Activated naive CD8-positive, alpha-beta T cell (primary cell): ENCODE measurements at regions not wholly inside any gene's neighbourhood (a gene's known extent, or its start where the extent isn't known, plus 50 kb on each side); places are given as distances from the start of the nearest gene placed in this dataset.

Experiments used
- H3K27ac Mint-ChIP-seq: one replicate; pipeline ENCODE4 v1.8.0; 2021; ENCODE audit warnings: mixed read lengths
- H3K27me3 Mint-ChIP-seq: one replicate; pipeline ENCODE4 v1.8.0; 2021; ENCODE audit warnings: mixed read lengths
- H3K36me3 Mint-ChIP-seq: one replicate; pipeline ENCODE4 v1.8.0; 2021; ENCODE audit warnings: mixed read lengths
- H3K4me1 Mint-ChIP-seq: one replicate; pipeline ENCODE4 v1.8.0; 2021; ENCODE audit warnings: low read depth, mixed read lengths
- H3K4me3 Mint-ChIP-seq: one replicate; pipeline ENCODE4 v1.8.0; 2021; ENCODE audit warnings: mild to moderate bottlenecking, mixed read lengths
- H3K9me3 Mint-ChIP-seq: one replicate; pipeline ENCODE4 v1.8.0; 2021; ENCODE audit warnings: low read depth, mixed read lengths

GRCh38 chr12:107978641-107979040, 150.4 kb upstream of the WSCD2 start:
- no peak overlapping the region for H3K27ac Mint-ChIP-seq
- H3K27me3 Mint-ChIP-seq, result peaks cover 23% of the 10 kb centered on the region
- no peaks in the 10 kb centered on the region for H3K36me3 Mint-ChIP-seq
- H3K4me1 Mint-ChIP-seq, result no peaks in the 10 kb centered on the region
- peaks cover 8% of the 10 kb centered on the region for H3K9me3 Mint-ChIP-seq
- no peak overlapping the region for H3K4me3 Mint-ChIP-seq

DNA sequence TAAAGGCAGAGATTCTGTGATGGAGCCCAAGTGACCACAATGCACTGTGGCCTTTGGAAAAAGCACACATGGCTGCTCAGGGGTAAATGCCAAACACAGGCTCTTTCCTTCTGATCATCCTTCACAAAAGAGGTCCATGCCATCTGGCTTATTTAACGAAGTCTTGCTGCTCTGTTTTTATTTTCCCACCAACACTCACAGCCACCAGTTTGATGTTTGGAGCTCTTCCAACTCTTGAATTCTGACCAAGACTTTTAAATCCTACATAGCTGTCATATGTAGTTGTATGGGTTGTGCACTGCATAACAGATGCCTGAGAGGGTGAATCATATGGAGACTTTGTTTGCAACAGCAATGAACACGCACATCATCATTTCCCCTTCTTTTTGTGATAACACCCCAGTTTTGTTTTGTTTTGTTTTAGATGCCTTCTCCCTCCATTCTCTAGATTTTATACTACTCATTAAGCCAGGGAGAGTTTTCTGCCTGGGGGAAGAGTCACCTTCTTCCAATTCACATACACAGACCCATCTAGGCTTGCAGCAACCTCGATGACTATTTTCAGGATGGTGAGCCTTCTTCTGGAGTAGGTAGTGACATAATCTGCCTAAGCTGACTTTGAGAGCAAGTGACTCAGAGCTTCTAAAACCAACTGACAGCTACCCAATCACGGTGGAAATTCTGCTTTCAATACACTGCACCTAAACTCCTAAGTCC, 145.2 kb upstream of the WSCD2 start:
- Mint-ChIP-seq H3K9me3 (no peaks in the 10 kb centered on the region), H3K36me3 (no peaks in the 10 kb centered on the region), H3K27ac (no peak overlapping the region), H3K4me3 (no peak overlapping the region), H3K27me3 (peaks cover 11% of the 10 kb centered on the region), H3K4me1 (no peaks in the 10 kb centered on the region)

GRCh38 chr12:107984973-107985372, 144.1 kb upstream of the WSCD2 start:
- H3K9me3 Mint-ChIP-seq, result no peaks in the 10 kb centered on the region
- no peaks in the 10 kb centered on the region for H3K4me1 Mint-ChIP-seq
- H3K27me3 Mint-ChIP-seq, result peaks cover 11% of the 10 kb centered on the region
- H3K36me3 Mint-ChIP-seq, result no peaks in the 10 kb centered on the region
- no peak overlapping the region for H3K4me3 Mint-ChIP-seq
- H3K27ac Mint-ChIP-seq, result no peak overlapping the region

GRCh38 chr12:107986183-107986582, 142.9 kb upstream of the WSCD2 start:
- Mint-ChIP-seq H3K27ac (no peak overlapping the region), H3K36me3 (no peaks in the 10 kb centered on the region), H3K4me1 (no peaks in the 10 kb centered on the region), H3K9me3 (no peaks in the 10 kb centered on the region), H3K27me3 (peaks cover 18% of the 10 kb centered on the region), H3K4me3 (no peak overlapping the region)

GRCh38 chr12:107990325-107990724, 138.8 kb upstream of the WSCD2 start:
- H3K36me3 Mint-ChIP-seq, result no peaks in the 10 kb centered on the region
- peaks cover 15% of the 10 kb centered on the region for H3K27me3 Mint-ChIP-seq
- H3K9me3 Mint-ChIP-seq, result no peaks in the 10 kb centered on the region
- no peak overlapping the region for H3K4me3 Mint-ChIP-seq
- H3K4me1 Mint-ChIP-seq, result no peaks in the 10 kb centered on the region
- H3K27ac Mint-ChIP-seq, result no peak overlapping the region

- H3K9me3 Mint-ChIP-seq, result no peaks in the 10 kb centered on the region
- no peaks in the 10 kb centered on the region for H3K4me1 Mint-ChIP-seq
- H3K36me3 Mint-ChIP-seq, result no peaks in the 10 kb centered on the region
- H3K27me3 Mint-ChIP-seq, result peaks cover 19% of the 10 kb centered on the region
- no peak overlapping the region for H3K27ac Mint-ChIP-seq
- H3K4me3 Mint-ChIP-seq, result no peak overlapping the region
Measured at GRCh38 chr12:107992029-107992428, 137.1 kb upstream of the WSCD2 start.

DNA sequence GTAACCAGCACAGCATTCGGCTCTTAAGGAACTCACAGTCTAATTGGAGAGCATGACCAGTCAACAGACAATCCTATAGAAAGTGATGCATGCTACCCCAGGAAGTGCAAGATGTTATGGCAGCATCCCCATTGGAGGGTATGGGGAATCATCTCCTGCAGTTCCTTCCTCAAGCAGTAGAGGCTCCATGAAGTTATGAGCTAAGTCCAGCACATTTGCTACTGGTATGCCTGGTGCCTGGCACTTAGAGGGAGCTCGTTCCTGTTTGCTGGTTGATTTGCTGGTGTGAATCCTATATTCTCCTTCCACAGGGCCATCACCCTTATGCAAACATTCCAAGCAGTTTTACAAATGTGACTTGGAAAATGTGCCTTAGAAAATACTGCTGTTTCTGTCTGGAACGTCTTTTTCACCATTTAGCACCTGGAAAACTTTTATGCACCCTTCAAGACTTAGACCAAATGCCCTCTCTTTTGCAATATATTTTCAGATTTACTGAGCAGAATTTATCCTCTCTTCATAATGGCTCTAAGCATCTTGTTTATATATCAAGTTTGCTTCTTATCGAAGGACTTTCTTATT, 136.1 kb upstream of the WSCD2 start:
- no peaks in the 10 kb centered on the region for H3K9me3 Mint-ChIP-seq
- H3K4me3 Mint-ChIP-seq, result no peak overlapping the region
- H3K27ac Mint-ChIP-seq, result no peak overlapping the region
- H3K4me1 Mint-ChIP-seq, result no peaks in the 10 kb centered on the region
- peaks cover 21% of the 10 kb centered on the region for H3K27me3 Mint-ChIP-seq
- H3K36me3 Mint-ChIP-seq, result no peaks in the 10 kb centered on the region

- Mint-ChIP-seq H3K27me3 (peaks cover 22% of the 10 kb centered on the region), H3K36me3 (no peaks in the 10 kb centered on the region), H3K27ac (no peak overlapping the region), H3K4me3 (no peak overlapping the region), H3K4me1 (no peaks in the 10 kb centered on the region), H3K9me3 (no peaks in the 10 kb centered on the region)
Measured at GRCh38 chr12:107998863-107999262, 130.2 kb upstream of the WSCD2 start.

DNA sequence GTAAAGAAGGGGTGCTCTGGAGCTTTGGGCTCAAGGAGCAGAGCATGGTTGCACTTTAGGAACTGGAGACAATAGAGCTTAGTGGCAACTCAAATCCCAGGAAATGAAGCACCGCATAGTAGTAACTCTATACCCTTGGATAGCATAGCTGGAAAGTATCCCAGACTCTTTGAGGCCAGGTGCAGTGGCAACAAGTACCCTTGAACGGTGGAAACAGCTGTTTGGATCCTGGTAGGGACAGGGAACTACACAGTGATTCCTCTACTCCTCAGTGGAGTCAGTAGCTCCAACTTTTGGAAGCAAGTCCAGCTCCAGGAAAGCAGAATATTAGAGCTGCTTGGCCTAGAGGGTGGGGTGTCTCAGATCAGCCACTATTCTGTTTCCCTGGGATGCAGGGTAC, 129.0 kb upstream of the WSCD2 start:
- Mint-ChIP-seq H3K4me3 (no peak overlapping the region), H3K27me3 (peaks cover 23% of the 10 kb centered on the region), H3K4me1 (no peaks in the 10 kb centered on the region), H3K9me3 (no peaks in the 10 kb centered on the region), H3K36me3 (no peaks in the 10 kb centered on the region), H3K27ac (no peak overlapping the region)

DNA sequence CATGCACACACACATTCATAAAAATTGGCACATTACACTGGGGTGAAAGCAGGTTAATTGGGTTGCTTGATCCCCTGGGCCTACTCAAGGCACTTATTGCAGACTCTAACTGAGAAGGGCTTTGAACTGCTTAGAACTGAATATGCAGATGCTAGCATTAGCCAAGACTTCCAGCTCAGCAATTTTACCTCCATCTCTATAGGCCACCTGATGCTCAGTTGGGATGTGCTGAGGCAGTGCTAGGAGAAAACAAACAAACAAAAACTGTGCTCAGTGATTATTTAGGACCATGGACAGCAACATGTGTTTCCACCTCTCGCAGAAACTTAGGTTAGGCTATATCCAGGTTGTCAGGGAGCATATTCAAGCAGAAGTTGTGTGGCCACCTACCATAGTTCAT, 124.8 kb upstream of the WSCD2 start:
- Mint-ChIP-seq H3K4me1 (no peaks in the 10 kb centered on the region), H3K9me3 (no peaks in the 10 kb centered on the region), H3K4me3 (no peak overlapping the region), H3K36me3 (no peaks in the 10 kb centered on the region), H3K27ac (no peak overlapping the region), H3K27me3 (peaks cover 25% of the 10 kb centered on the region)

DNA sequence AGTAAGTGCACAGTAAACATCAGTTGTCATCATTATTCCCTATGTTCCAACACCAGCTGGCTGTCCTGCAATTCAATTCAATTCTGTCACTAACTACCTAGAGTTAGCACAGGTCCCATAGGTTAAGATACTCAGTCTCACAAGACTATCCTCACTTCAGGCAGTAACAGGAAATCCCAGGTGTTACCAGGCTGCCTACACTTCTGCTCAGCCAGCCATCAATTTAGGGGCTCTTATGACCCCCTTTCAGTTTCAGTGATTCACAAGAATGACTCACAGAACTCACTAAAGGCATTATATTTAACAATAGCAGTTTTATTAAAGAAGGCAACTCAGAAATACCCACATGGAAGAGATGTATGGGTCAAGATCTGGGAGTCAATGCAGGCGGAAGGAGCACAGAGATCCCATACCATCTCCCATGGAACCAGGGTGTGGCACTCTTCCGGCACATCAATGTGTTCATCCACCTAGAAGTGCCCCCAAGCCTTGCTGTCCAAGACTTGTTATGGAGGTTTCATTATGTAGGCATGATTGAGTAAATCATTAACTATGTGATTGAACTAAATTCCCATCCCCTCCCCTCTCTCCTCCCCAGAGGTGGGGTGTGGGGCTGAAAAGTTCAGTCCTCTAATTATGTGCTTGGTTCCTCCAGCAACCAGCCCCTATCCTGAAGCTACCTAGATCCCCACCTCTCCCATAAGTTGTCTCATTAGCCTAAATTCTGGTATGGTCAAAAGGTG, 120.8 kb upstream of the WSCD2 start:
- Mint-ChIP-seq H3K4me3 (no peak overlapping the region), H3K36me3 (no peaks in the 10 kb centered on the region), H3K27me3 (peaks cover 18% of the 10 kb centered on the region), H3K4me1 (no peaks in the 10 kb centered on the region), H3K9me3 (no peaks in the 10 kb centered on the region), H3K27ac (no peak overlapping the region)

DNA sequence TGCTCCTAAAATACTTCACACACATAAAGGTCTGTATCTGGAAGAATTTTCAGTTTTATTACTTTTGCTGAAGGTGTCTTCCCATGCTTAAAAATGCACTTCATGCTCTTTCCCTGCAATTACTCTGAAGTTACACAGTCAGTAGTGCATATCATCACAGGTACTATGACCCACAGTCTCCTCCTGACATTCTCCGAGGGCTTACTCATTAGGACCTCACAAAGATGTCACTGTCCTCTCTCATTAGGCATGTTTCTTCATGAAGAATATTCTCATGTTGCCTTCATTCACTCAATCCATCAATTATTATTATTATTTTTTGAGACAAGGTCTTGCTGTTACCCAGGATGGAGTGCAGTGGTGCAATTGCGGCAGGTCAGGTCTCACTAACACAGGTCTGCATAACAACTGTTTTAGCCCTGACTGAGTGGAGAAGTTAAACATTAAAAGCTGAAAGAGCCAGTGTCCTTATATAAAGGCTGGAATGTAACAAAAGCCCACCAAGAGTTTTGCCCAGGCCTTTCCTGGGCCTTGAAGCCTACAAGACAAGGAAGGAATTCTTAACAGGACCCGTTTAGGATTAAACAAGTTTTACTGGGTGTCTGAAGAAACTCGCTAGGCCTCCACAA, 119.5 kb upstream of the WSCD2 start:
- Mint-ChIP-seq H3K36me3 (no peaks in the 10 kb centered on the region), H3K27ac (no peak overlapping the region), H3K4me1 (no peaks in the 10 kb centered on the region), H3K4me3 (no peak overlapping the region), H3K27me3 (peaks cover 14% of the 10 kb centered on the region), H3K9me3 (no peaks in the 10 kb centered on the region)

DNA sequence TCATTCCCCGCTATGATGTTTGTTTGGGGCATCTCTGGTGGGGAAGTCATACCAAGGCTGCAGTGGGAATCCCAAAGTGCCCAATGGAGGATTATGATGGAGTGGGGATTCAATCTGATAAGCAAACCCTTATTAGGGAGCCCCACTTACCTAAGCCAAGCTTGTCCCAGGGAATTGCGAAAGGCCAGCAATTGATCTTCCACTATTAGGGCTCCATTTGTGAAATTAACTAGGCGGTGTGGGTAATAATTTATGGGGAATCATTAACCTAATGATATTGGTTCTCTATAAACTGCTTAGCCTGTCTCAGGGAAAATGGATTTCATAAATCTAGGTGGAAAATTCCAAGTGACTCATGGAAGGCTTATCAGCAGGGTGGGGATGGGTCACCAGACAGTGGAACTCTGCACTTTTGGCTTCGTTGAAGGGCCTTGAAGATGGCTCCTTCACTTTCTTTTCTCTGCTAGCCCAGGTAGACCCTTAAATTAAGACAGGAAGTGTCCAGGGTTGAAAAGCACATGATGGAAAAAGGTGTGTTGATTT, 113.0 kb upstream of the WSCD2 start:
- H3K36me3 Mint-ChIP-seq, result no peaks in the 10 kb centered on the region
- H3K4me1 Mint-ChIP-seq, result no peaks in the 10 kb centered on the region
- H3K27me3 Mint-ChIP-seq, result peaks cover 12% of the 10 kb centered on the region
- no peak overlapping the region for H3K27ac Mint-ChIP-seq
- H3K4me3 Mint-ChIP-seq, result no peak overlapping the region
- H3K9me3 Mint-ChIP-seq, result no peaks in the 10 kb centered on the region

DNA sequence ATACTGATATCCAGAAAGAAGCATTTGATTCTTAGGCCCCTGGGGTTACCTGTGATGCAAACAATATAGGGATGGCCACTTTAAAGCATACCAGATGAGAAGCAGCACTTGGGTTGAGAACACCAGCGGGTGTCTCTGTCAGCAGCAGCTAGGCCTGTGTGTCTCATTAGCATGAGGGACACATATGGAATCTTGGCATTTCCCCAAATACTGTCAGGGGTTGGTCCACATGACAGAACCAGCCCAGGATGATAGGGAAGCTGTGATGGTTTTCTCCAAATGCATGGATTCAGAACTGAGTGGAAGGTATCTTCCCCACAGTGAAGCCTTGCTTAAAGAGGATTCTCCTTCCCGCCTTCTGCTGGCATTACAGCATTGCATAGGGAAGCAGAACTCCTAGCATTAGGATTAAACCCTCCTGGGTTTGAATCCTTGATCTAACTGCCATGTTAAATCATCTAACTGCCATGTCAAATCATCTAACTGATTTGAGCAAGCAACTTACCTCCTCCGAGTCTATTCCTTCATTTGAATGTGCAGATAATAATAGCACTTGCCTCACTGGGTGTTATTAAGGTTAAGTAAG, 111.5 kb upstream of the WSCD2 start:
- Mint-ChIP-seq H3K36me3 (no peaks in the 10 kb centered on the region), H3K27me3 (peaks cover 12% of the 10 kb centered on the region)

DNA sequence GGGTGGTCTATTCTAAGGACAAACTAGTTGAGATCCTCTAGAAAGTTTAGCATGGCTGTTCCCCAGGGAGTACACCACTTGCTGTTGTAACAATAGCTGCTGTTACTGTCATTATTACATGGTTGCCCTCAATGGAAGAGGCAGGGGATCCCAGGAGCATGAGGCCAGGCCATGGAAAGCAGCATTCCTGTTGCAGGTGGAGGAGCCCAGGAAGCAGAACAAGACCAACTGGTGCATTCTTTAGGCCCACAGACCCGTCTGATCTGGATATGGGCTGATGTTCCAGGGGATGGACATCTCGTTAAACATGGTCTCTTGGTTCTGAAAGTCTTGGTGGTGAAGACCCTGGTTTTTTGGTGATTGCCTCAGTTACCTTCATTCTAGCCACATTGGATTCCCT, 109.2 kb upstream of the WSCD2 start:
- H3K27me3 Mint-ChIP-seq, result peaks cover 8% of the 10 kb centered on the region
- no peak overlapping the region for H3K4me3 Mint-ChIP-seq
- H3K27ac Mint-ChIP-seq, result no peak overlapping the region
- H3K36me3 Mint-ChIP-seq, result no peaks in the 10 kb centered on the region
- no peaks in the 10 kb centered on the region for H3K4me1 Mint-ChIP-seq
- no peaks in the 10 kb centered on the region for H3K9me3 Mint-ChIP-seq

More for the DNA sequence above, 111.5 kb upstream of the WSCD2 start:
- Mint-ChIP-seq H3K27ac (no peak overlapping the region), H3K4me1 (no peaks in the 10 kb centered on the region), H3K9me3 (no peaks in the 10 kb centered on the region), H3K4me3 (no peak overlapping the region)
